Loucy (cell line): ENCODE measurements at regions not wholly inside any gene's neighbourhood (a gene's known extent, or its start where the extent isn't known, plus 50 kb on each side); places are given as distances from the start of the nearest gene placed in this dataset.

ENCODE experiments used
- H2AFZ ChIP-seq: fragments of 200-600 bp; sonication (generic); 2 replicates; pipeline ENCODE4 v1.6.0; 2016; ENCODE audit warnings: antibody characterized with exemption, mild to moderate bottlenecking, low read length, moderate library complexity
- H3F3A ChIP-seq: fragments of 200-600 bp; 2 replicates; pipeline ENCODE4 v1.6.0; 2016; ENCODE audit warnings: antibody characterized with exemption, low read depth, mild to moderate bottlenecking
- H3K27me3 ChIP-seq: fragments of 200-600 bp; sonication (generic); 2 replicates; pipeline ENCODE4 v1.6.1; 2014; ENCODE audit warnings: low read length, mild to moderate bottlenecking; ENCODE audit not compliant: insufficient read depth, poor library complexity, severe bottlenecking
- H3K36me3 ChIP-seq: fragments of 200-600 bp; sonication (generic); 2 replicates; pipeline ENCODE4 v1.6.1; 2016; ENCODE audit warnings: low read length; ENCODE audit not compliant: insufficient read depth
- H3K4me1 ChIP-seq: fragments of 200-600 bp; sonication (generic); 2 replicates; pipeline ENCODE4 v1.5.1; 2014; ENCODE audit warnings: low read length, mild to moderate bottlenecking; ENCODE audit not compliant: insufficient read depth, poor library complexity, severe bottlenecking
- H3K4me2 ChIP-seq: fragments of 200-600 bp; sonication (generic); 2 replicates; pipeline ENCODE4 v1.6.0; 2014; ENCODE audit warnings: antibody characterized with exemption, low read length, low read depth, mild to moderate bottlenecking; ENCODE audit not compliant: poor library complexity, severe bottlenecking
- H3K4me3 ChIP-seq: fragments of 200-600 bp; sonication (generic); 2 replicates; pipeline ENCODE4 v1.5.1; 2014; ENCODE audit warnings: low read length, mild to moderate bottlenecking, mixed read lengths; ENCODE audit not compliant: poor library complexity, severe bottlenecking
- H3K79me2 ChIP-seq: fragments of 200-600 bp; sonication (generic); 2 replicates; pipeline ENCODE4 v1.6.1; 2014; ENCODE audit warnings: low read length; ENCODE audit not compliant: insufficient read depth
- H3K9ac ChIP-seq: fragments of 200-600 bp; sonication (generic); 2 replicates; pipeline ENCODE4 v1.6.0; 2014; ENCODE audit warnings: mild to moderate bottlenecking, low read depth, low read length, moderate library complexity; ENCODE audit not compliant: poor library complexity, severe bottlenecking
- H3K9me2 ChIP-seq: fragments of 200-600 bp; sonication (generic); replicated peaks from 2 replicates; pipeline ENCODE4 v1.6.1; 2016; ENCODE audit warnings: low read depth, low read length, mixed read lengths
- H3K9me3 ChIP-seq: fragments of 200-600 bp; sonication (generic); 2 replicates; pipeline ENCODE4 v1.6.1; 2014; ENCODE audit warnings: mild to moderate bottlenecking, antibody characterized with exemption, low read length, low read depth; ENCODE audit not compliant: insufficient read depth
- H4K20me1 ChIP-seq: fragments of 200-600 bp; sonication (generic); 2 replicates; pipeline ENCODE4 v1.6.0; 2014; ENCODE audit warnings: antibody characterized with exemption, low read length, mild to moderate bottlenecking; ENCODE audit not compliant: insufficient read depth, poor library complexity, severe bottlenecking
- CTCF ChIP-seq: fragments of 200-600 bp; sonication (generic); conservative IDR thresholded peaks from 2 replicates; pipeline ENCODE4 v1.5.1; 2014; ENCODE audit warnings: mild to moderate bottlenecking, antibody characterized with exemption, low read length
- EZH2phosphoT487 ChIP-seq: fragments of 200-600 bp; IDR thresholded peaks from 2 replicates; pipeline ENCODE4 v1.6.1; 2018; ENCODE audit warnings: antibody characterized with exemption, mild to moderate bottlenecking, moderate library complexity, borderline replicate concordance

GRCh38 chr14:99347561-99347960 is 75.6 kb upstream of the BCL11B start:
- Histone ChIP-seq H3K9ac (no peak overlapping the region), H3K79me2 (no peaks in the 10 kb centered on the region), H3K27me3 (no peaks in the 10 kb centered on the region)

GRCh38 chr14:99346470-99347080 is 74.6 kb upstream of the BCL11B start:
- Histone ChIP-seq H3K36me3 (no peaks in the 10 kb centered on the region), H3K4me3 (no peak overlapping the region), H3K27me3 (no peaks in the 10 kb centered on the region), H3F3A (no peaks in the 10 kb centered on the region), H3K4me2 (no peak overlapping the region), H3K4me1 (no peaks in the 10 kb centered on the region), H2AFZ (no peak overlapping the region), H3K79me2 (no peaks in the 10 kb centered on the region), H3K9me3 (no peaks in the 10 kb centered on the region), H3K9ac (no peak overlapping the region), H4K20me1 (no peaks in the 10 kb centered on the region), H3K9me2 (no peaks in the 10 kb centered on the region)
- TF ChIP-seq CTCF (no peak), EZH2phosphoT487 (no peak)

More at GRCh38 chr14:99347561-99347960, 75.6 kb upstream of the BCL11B start:
- H3K4me1 ChIP-seq = no peaks in the 10 kb centered on the region
- H4K20me1 ChIP-seq = no peaks in the 10 kb centered on the region
- TF ChIP-seq CTCF (no peak), EZH2phosphoT487 (no peak)
- no peak overlapping the region for H3K4me3 ChIP-seq
- no peaks in the 10 kb centered on the region for H3K9me3 ChIP-seq
- H3K4me2 ChIP-seq = no peak overlapping the region
- no peaks in the 10 kb centered on the region for H3K9me2 ChIP-seq
- H2AFZ ChIP-seq = no peak overlapping the region
- H3F3A ChIP-seq = no peaks in the 10 kb centered on the region
- H3K36me3 ChIP-seq = no peaks in the 10 kb centered on the region

DNA sequence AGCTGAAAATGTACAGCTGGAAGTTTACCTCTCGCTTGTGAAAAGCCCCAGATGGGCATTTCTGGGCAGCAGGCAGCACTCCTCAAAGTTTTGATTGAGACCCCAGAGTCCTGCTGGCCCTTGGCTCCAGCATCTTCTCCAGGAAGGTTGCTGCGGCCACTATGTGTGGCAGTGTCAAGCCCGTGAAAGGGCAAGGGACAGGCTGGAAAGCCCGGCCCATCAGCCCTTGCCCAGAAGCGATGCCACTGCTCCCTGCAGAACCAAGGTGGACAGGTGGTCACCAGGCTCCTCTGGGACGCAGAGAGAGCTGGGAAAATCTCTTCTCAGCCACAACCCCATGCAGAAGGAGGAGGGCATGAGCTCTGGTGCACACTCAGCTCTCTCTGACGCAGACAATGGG is 73.5 kb upstream of the BCL11B start:
- Histone ChIP-seq H3K4me2 (no peak overlapping the region), H2AFZ (no peak overlapping the region), H3K9me2 (no peaks in the 10 kb centered on the region), H3K9ac (no peak overlapping the region), H4K20me1 (no peaks in the 10 kb centered on the region), H3K36me3 (no peaks in the 10 kb centered on the region), H3K4me1 (no peaks in the 10 kb centered on the region), H3F3A (no peaks in the 10 kb centered on the region), H3K9me3 (no peaks in the 10 kb centered on the region), H3K4me3 (no peak overlapping the region), H3K79me2 (no peaks in the 10 kb centered on the region), H3K27me3 (no peaks in the 10 kb centered on the region)
- no peak for TF ChIP-seq CTCF
- TF ChIP-seq EZH2phosphoT487 = no peak
